ENCODE measurements at regions not wholly inside any gene's neighbourhood (a gene's known extent, or its start where the extent isn't known, plus 50 kb on each side); places are given as distances from the start of the nearest gene placed in this dataset.
A peak's percentile ranks its signal among the peaks of the same experiment; 100 is the strongest.
"Not testable (repeated sequence)": the region's sequence is repeated elsewhere in the genome, so short reads cannot be mapped to it uniquely, and the experiment has no call there.

DNA sequence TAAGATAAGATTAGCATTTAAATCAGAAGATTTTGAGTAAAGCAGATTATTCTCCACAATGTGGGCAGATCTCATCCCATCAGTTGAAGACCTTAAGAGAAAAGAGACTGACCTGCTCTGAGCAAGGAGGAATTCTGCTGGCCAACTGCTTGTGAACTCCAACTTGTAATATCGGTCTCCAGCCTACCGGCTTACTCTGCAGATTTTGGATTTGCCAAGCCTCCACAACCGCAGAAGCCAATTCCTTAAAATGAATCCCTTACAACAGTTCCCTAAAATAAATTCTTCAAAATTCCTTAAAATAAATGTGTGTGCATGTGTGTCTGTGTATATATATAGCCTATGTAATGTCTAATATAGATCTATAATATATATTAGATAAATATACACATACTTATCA, 107.4 kb upstream of the KLF13 start:
- no peak overlapping the region for H3K4me3 Mint-ChIP-seq

DNA sequence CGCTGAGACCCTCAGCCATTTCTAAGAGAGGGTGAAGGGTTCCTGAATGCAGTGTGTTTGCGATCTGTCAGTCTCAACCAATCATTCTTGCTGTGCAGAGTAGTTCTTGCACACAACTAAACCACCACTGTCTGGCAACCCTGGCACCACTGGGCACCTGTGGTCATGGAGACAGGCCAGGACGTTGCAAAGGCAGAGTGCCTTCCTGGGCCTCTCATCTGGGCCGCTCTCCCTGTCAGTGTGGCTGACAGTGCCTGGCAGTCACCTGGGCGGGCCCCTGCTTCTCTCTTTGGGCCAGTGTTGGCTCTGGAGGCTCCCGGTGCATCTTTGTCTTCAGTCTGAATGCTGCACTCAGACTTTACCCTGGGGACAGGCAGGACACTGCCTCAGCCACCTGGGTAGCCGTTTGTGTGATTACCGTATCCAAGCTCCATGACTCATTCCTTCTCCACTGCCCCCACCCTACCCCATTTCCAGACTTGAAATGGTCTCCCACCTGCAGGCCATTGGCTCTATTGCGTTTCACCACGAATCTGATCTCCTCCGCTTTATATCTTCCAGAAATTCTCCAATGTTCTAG, 104.6 kb upstream of the KLF13 start:
- no peak overlapping the region for H3K4me3 Mint-ChIP-seq

More for the DNA sequence above, 107.4 kb upstream of the KLF13 start:
- TF ChIP-seq, protein P1, sequence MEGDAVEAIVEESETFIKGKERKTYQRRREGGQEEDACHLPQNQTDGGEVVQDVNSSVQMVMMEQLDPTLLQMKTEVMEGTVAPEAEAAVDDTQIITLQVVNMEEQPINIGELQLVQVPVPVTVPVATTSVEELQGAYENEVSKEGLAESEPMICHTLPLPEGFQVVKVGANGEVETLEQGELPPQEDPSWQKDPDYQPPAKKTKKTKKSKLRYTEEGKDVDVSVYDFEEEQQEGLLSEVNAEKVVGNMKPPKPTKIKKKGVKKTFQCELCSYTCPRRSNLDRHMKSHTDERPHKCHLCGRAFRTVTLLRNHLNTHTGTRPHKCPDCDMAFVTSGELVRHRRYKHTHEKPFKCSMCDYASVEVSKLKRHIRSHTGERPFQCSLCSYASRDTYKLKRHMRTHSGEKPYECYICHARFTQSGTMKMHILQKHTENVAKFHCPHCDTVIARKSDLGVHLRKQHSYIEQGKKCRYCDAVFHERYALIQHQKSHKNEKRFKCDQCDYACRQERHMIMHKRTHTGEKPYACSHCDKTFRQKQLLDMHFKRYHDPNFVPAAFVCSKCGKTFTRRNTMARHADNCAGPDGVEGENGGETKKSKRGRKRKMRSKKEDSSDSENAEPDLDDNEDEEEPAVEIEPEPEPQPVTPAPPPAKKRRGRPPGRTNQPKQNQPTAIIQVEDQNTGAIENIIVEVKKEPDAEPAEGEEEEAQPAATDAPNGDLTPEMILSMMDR (IDR thresholded peaks at IDR 0.05): no peak
- Mint-ChIP-seq H3K9me3 (no peaks in the 10 kb centered on the region), H3K27me3 (ENCODE audit: insufficient read depth) (peaks cover 22% of the 10 kb centered on the region), H3K36me3 (ENCODE audit: low read depth) (no peaks in the 10 kb centered on the region), H3K4me1 (ENCODE audit: low read depth) (peaks cover 9% of the 10 kb centered on the region), H3K27ac (no peak overlapping the region)
- no peak for DNase-seq

DNA sequence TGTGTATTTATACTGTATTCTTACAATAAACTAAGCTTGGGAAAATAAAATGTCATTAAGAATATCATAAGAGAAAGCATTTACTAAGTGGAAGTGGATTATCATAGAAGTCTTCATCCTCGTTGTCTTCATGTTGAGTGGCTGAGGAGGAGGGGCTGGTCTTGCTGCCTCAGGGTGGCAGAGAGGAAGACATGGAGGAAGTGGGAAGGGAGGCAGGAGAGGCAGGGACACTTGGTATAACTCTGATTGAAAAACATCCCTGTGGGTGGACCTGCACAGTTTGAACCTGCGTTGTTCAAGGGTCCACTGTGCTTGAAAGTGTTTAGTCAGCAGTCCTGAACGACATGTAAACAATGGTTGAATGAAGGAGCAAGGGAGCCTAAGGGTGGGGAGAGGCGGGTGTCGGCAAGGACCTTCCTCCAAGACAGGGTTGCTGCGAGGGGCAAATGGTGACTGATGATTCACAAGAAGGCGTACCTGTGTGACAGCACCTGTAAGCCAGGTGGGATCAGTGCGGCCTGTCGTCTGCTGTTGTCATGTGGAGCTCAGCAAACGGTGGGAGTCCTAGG, 103.8 kb upstream of the KLF13 start:
- no peak overlapping the region for H3K4me3 Mint-ChIP-seq
- H3K9me3 Mint-ChIP-seq: peaks cover 10% of the 10 kb centered on the region; the same call in 1 of the 2 replicates
- peaks cover 16% of the 10 kb centered on the region for H3K4me1 Mint-ChIP-seq (ENCODE audit: low read depth)
- no peak overlapping the region for H3K27ac Mint-ChIP-seq
- no peak for DNase-seq
- TF ChIP-seq, protein P1 (IDR thresholded peaks at IDR 0.05): no peak
- H3K27me3 Mint-ChIP-seq (ENCODE audit: insufficient read depth): peaks cover 37% of the 10 kb centered on the region
- peaks cover 7% of the 10 kb centered on the region; the same call in 1 of the 2 replicates for H3K36me3 Mint-ChIP-seq (ENCODE audit: low read depth)

More for the DNA sequence above, 104.6 kb upstream of the KLF13 start:
- peaks cover 39% of the 10 kb centered on the region for H3K27me3 Mint-ChIP-seq (ENCODE audit: insufficient read depth)
- TF ChIP-seq, protein P1 (IDR thresholded peaks at IDR 0.05): no peak
- no peak for DNase-seq
- H3K4me1 Mint-ChIP-seq (ENCODE audit: low read depth): peaks cover 16% of the 10 kb centered on the region
- H3K27ac Mint-ChIP-seq: no peak overlapping the region
- H3K9me3 Mint-ChIP-seq: peaks cover 10% of the 10 kb centered on the region; the same call in 1 of the 2 replicates
- H3K36me3 Mint-ChIP-seq (ENCODE audit: low read depth): peaks cover 7% of the 10 kb centered on the region; the same call in 1 of the 2 replicates

DNA sequence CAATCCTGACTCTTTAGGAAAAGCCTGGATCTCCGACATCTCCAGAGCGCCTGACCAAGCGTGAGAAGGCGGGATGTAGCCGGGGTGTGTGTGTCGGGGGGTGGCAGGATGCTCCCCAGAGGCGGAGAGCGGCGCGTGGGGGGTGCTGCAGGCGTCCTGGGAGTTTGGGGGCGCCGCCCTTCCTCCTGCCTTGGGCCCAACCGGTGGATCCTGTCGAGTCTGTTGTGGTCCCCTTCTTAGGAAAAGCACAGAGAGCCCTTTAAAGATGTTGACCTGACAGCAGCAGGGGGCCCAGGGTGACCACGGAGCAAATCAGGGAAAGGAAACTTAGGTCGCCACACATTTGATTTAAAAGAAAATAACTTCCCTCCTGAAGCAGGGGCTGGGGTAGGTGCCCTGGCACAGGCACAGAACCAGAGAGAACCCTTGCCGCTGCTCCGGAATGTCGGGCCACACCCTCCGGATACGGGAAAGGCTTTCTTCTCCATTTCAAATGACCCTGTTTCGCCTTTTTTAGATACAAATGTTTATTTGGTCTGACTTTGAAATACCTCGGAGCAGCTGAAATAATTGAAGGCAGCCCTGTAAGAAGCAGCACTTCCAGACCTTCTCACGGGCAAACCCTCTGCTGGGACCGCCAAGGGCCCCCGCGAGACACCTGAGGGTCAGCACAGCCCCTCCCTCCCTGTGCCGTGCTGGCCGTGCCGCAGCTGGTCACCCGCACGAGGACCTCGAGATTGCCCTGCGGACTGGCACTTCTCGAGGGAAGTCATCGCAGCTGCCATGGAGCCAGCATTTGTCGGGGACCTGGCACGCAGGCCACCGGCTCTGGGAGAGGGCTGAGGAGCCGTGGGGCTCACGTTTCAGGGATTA, 102.9 kb upstream of the KLF13 start:
- peaks cover 7% of the 10 kb centered on the region; the same call in 1 of the 2 replicates for H3K36me3 Mint-ChIP-seq (ENCODE audit: low read depth)
- H3K27me3 Mint-ChIP-seq (ENCODE audit: insufficient read depth): peaks cover 37% of the 10 kb centered on the region
- no peak overlapping the region for H3K27ac Mint-ChIP-seq
- peaks cover 16% of the 10 kb centered on the region for H3K4me1 Mint-ChIP-seq (ENCODE audit: low read depth)
- TF ChIP-seq, protein P1 (IDR thresholded peaks at IDR 0.05): no peak
- peaks cover 10% of the 10 kb centered on the region; the same call in 1 of the 2 replicates for H3K9me3 Mint-ChIP-seq
- peak overlapping the region; percentile 70 for H3K4me3 Mint-ChIP-seq
- no peak for DNase-seq

DNA sequence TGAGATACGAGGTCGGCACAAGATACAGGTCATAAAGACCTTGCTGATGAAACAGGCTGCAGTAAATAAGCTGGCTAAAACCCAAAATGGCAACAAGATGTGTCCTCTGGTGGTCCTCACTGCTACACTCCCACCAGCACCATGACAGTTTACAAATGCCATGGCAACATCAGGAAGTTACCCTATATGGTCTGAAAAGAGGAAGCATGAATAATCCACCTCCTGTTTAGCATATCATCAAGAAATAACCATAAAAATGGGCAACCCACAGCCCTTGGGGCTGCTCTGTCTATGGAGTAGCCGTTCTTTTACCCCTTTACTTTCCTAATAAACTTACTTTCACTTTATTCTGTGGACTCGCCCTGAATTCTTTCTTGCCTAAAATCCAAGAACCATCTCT, 102.0 kb upstream of the KLF13 start:
- H3K27me3 Mint-ChIP-seq (ENCODE audit: insufficient read depth): peaks cover 37% of the 10 kb centered on the region
- not testable (repeated sequence) for DNase-seq; H3K36me3 Mint-ChIP-seq (ENCODE audit: low read depth); H3K27ac Mint-ChIP-seq
- peaks cover 10% of the 10 kb centered on the region; the same call in 1 of the 2 replicates for H3K9me3 Mint-ChIP-seq
- H3K4me3 Mint-ChIP-seq: peak overlapping the region; percentile 70
- peaks cover 16% of the 10 kb centered on the region for H3K4me1 Mint-ChIP-seq (ENCODE audit: low read depth)
